Activated T-cell treated with anti-CD3 and anti-CD28 coated beads for 24 hours (primary cell): ENCODE measurements at regions not wholly inside any gene's neighbourhood (a gene's known extent, or its start where the extent isn't known, plus 50 kb on each side); places are given as distances from the start of the nearest gene placed in this dataset.

Source experiments
- DNase-seq: peaks from one replicate; pipeline ENCODE4 v3.0.0-alpha.2; 2020; ENCODE audit warnings: low read depth

- no peak for DNase-seq
Observed at GRCh38 chr14:97524589-97525319, 727.6 kb downstream of the VRK1 start.

- DNase-seq, result no peak
Observed at GRCh38 chr14:97527993-97528392, 730.8 kb downstream of the VRK1 start.

- DNase-seq, result no peak
Observed at GRCh38 chr14:97532052-97532451, 734.9 kb downstream of the VRK1 start.

- DNase-seq, result no peak
Observed at GRCh38 chr14:97536421-97536820, 739.2 kb downstream of the VRK1 start.

GRCh38 chr14:97538749-97539410 is 741.7 kb downstream of the VRK1 start:
- no peak for DNase-seq

- no peak for DNase-seq
Observed at GRCh38 chr14:97539411-97539795, 742.2 kb downstream of the VRK1 start.

GRCh38 chr14:97539884-97540283 is 742.7 kb downstream of the VRK1 start:
- DNase-seq, result no peak

GRCh38 chr14:97543221-97543620 is 746.0 kb downstream of the VRK1 start:
- no peak for DNase-seq

GRCh38 chr14:97543816-97544215 is 746.6 kb downstream of the VRK1 start:
- DNase-seq, result no peak

GRCh38 chr14:97544571-97544970 is 747.4 kb downstream of the VRK1 start:
- no peak for DNase-seq

GRCh38 chr14:97546491-97547230 is 749.5 kb downstream of the VRK1 start:
- no peak for DNase-seq

GRCh38 chr14:97550463-97550862 is 753.3 kb downstream of the VRK1 start:
- no peak for DNase-seq

- DNase-seq, result no peak
Observed at GRCh38 chr14:97554597-97554996, 757.4 kb downstream of the VRK1 start.

GRCh38 chr14:97564334-97564733 is 767.2 kb downstream of the VRK1 start:
- DNase-seq, result no peak

- no peak for DNase-seq
Observed at GRCh38 chr14:97571201-97571600, 774.0 kb downstream of the VRK1 start.

GRCh38 chr14:97571866-97572555 is 774.8 kb downstream of the VRK1 start:
- no peak for DNase-seq

- no peak for DNase-seq
Observed at GRCh38 chr14:97572583-97573458, 775.6 kb downstream of the VRK1 start.

GRCh38 chr14:97575677-97576076 is 778.5 kb downstream of the VRK1 start:
- no peak for DNase-seq

- no peak for DNase-seq
Observed at GRCh38 chr14:97578982-97579548, 781.9 kb downstream of the VRK1 start.

GRCh38 chr14:97581016-97581415 is 783.8 kb downstream of the VRK1 start:
- DNase-seq, result no peak

GRCh38 chr14:97582022-97582421 is 784.8 kb downstream of the VRK1 start:
- no peak for DNase-seq
